Body of pancreas (tissue), 4 donors: ENCODE measurements at regions not wholly inside any gene's neighbourhood (a gene's known extent, or its start where the extent isn't known, plus 50 kb on each side); places are given as distances from the start of the nearest gene placed in this dataset.
"Not testable (repeated sequence)": the region's sequence is repeated elsewhere in the genome, so short reads cannot be mapped to it uniquely, and the experiment has no call there.

Source experiments
- ATAC-seq: fragments of 150-250 bp; one replicate; pipeline ENCODE4 v1.9.1; 2016
- DNase-seq, 4 donors: peaks; one replicate each; pipeline ENCODE4 v3.0.0-alpha.2; 2019
- H3K27ac ChIP-seq, 4 donors: fragments of 200-600 bp; sonication (generic); 1 replicate in 3 of 4; 2 replicates in 1 of 4; pipeline versions ENCODE4 v1.5.1 to v1.6.1; 2016 to 2019; ENCODE audit warnings: mild to moderate bottlenecking in 1 of 4, mixed read lengths in 1 of 4, moderate library complexity in 1 of 4
- H3K27me3 ChIP-seq, 2 donors: fragments of 200-600 bp; sonication (generic); one replicate each; pipeline ENCODE4 v1.6.0; 2016; ENCODE audit warnings: mild to moderate bottlenecking in 1 of 2
- H3K36me3 ChIP-seq, 2 donors: fragments of 200-600 bp; sonication (generic); replicated peaks in 1 of 2; 2 replicates each; pipeline ENCODE4 v1.5.1; 2016; ENCODE audit warnings: low read depth in 2 of 2; ENCODE audit not compliant: insufficient read depth in 1 of 2
- H3K4me1 ChIP-seq: fragments of 200-600 bp; sonication (generic); one replicate; pipeline ENCODE4 v1.6.0; 2016
- H3K4me3 ChIP-seq, 2 donors: fragments of 200-600 bp; sonication (generic); 1 replicate in 1 of 2; 2 replicates in 1 of 2; pipeline ENCODE4 v1.5.1; 2016 to 2019
- H3K9me3 ChIP-seq, 3 donors: fragments of 200-600 bp; sonication (generic); 1 replicate in 2 of 3; 2 replicates in 1 of 3; pipeline ENCODE4 v1.5.1; 2016
- CTCF ChIP-seq, 7 experiments: fragments of 450-650 bp in 4 of 7; fragments of 200-600 bp in 3 of 7; sonication (generic) in 3 of 7; IDR thresholded peaks; one replicate each; pipeline ENCODE4 v1.5.1; 2016 to 2019; ENCODE audit warnings: antibody characterized with exemption in 7 of 7
- POLR2A ChIP-seq, 3 donors: fragments of 450-650 bp; IDR thresholded peaks; one replicate each; pipeline ENCODE4 v1.6.1; 2016; ENCODE audit warnings: antibody characterized with exemption in 3 of 3, mild to moderate bottlenecking in 2 of 3
- WGBS, 2 donors: methylation state at CpG; one replicate each; pipeline ENCODE4 v1.1.5; 2017; 5-methylcytosine and 5-hydroxymethylcytosine counted together
- intact Hi-C: fragments of 100-400 bp; cut with DNase I; formaldehyde crosslinking; loops from one replicate; pipeline ENCODE4 v1.15.1; 2023

DNA sequence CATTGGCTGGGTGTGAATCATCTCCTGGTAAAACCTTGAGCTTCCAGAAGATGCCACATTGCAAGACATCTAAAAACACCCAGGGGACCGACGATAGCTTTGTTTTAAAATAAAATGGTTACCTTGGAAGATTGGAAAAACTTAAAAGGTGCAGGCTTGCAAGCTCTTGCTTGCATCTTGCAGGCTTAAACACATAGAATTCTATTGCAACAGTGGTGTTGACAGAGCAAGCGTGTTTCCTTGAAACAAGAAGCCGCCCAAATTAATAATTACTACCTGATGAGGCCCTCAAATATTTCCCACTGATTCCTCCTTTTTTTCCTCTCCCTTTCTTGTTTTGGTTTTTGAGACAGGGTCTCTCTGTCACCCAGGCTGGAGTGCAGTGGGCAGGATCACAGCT, 137.1 kb upstream of the BASP1 start:
- Histone ChIP-seq H3K36me3 (no peaks in the 10 kb centered on the region), H3K4me3 (no peak overlapping the region), H3K27ac (no peak overlapping the region), H3K9me3 (no peaks in the 10 kb centered on the region), H3K27me3 (no peaks in the 10 kb centered on the region), H3K4me1 (no peaks in the 10 kb centered on the region)
- DNase-seq = no peak
- intact Hi-C loops = no loop called here
- no peak for TF ChIP-seq POLR2A (IDR thresholded peaks at IDR 0.05)
- no peak for TF ChIP-seq CTCF (IDR thresholded peaks at IDR 0.05)
- WGBS, 2 donors = 79 to 91% methylated on average over 4 of the region's 4 CpGs
- no peak for ATAC-seq

DNA sequence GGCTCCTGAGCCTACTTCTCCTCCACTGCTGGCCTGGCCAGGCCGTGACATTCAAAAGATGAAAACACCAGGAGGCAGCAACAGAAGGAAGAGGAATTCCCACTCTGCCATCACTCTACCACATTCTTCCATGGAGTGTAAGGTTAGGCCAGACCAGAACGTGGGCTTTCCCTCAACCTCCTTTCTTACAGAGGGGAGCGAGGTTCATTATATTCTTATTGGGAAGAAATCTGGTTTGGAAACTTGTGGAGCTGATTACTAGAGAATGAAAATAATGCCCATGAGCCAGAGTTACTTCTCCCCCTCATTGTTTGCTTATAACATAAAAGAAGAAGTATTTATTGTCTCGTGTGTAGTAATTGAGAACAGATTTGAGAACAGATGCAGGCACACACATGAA, 136.3 kb upstream of the BASP1 start:
- Histone ChIP-seq H3K4me1 (no peaks in the 10 kb centered on the region), H3K9me3 (no peaks in the 10 kb centered on the region), H3K27me3 (no peaks in the 10 kb centered on the region), H3K27ac (no peak overlapping the region), H3K4me3 (no peak overlapping the region), H3K36me3 (no peaks in the 10 kb centered on the region)
- DNase-seq = no peak
- intact Hi-C loops = no loop called here
- 72 to 83% methylated on average over 4 of the region's 4 CpGs for WGBS, 2 donors
- ATAC-seq = no peak
- TF ChIP-seq CTCF (IDR thresholded peaks at IDR 0.05) (no peak), POLR2A (IDR thresholded peaks at IDR 0.05) (no peak)

DNA sequence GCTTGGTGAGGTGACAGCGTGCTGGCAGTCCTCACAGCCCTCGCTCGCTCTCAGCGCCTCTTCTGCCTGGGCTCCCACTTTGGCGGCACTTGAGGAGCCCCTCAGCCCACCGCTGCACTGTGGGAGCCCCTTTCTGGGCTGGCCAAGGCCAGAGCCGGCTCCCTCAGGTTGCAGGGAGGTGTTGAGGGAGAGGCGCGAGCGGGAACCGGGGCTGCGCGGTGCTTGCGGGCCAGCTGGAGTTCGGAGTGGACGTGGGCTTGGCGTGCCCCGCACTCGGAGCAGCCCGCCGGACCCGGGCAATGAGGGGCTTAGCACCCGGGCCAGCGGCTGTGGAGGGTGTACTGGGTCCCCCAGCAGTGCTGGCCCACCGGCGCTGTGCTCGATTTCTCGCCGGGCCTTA, 134.2 kb upstream of the BASP1 start:
- DNase-seq, intact Hi-C loops, H3K9me3 ChIP-seq, H3K27ac ChIP-seq, H3K27me3 ChIP-seq, ATAC-seq, H3K36me3 ChIP-seq, H3K4me1 ChIP-seq, H3K4me3 ChIP-seq: not testable (repeated sequence)
- WGBS, 2 donors = 77 to 86% methylated on average over 15 to 29 of the region's 29 CpGs

GRCh38 chr5:17087035-17087434, 130.4 kb upstream of the BASP1 start:
- DNase-seq (peak in 1 of 4 donors; percentile 7), ATAC-seq (no peak)
- Histone ChIP-seq H3K36me3 (no peaks in the 10 kb centered on the region), H3K4me1 (no peaks in the 10 kb centered on the region), H3K9me3 (no peaks in the 10 kb centered on the region), H3K4me3 (no peak overlapping the region), H3K27me3 (no peaks in the 10 kb centered on the region), H3K27ac (no peak overlapping the region)
- TF ChIP-seq POLR2A (IDR thresholded peaks at IDR 0.05) (no peak), CTCF (IDR thresholded peaks at IDR 0.05) (no peak)
- 78 to 87% methylated on average over 8 of the region's 8 CpGs for WGBS, 2 donors
- intact Hi-C loops = no loop called here

- intact Hi-C loops = no loop called here
- ATAC-seq (no peak), DNase-seq (no peak)
- Histone ChIP-seq H3K9me3 (no peaks in the 10 kb centered on the region), H3K27ac (no peak overlapping the region), H3K4me1 (no peaks in the 10 kb centered on the region), H3K4me3 (no peak overlapping the region), H3K27me3 (no peaks in the 10 kb centered on the region), H3K36me3 (no peaks in the 10 kb centered on the region)
- TF ChIP-seq CTCF (IDR thresholded peaks at IDR 0.05) (no peak), POLR2A (IDR thresholded peaks at IDR 0.05) (no peak)
- 65 to 74% methylated on average over 4 of the region's 4 CpGs for WGBS, 2 donors
Measured at GRCh38 chr5:17088051-17088450, 129.4 kb upstream of the BASP1 start.
